HEK293 (cell line): ENCODE measurements at regions not wholly inside any gene's neighbourhood (a gene's known extent, or its start where the extent isn't known, plus 50 kb on each side); places are given as distances from the start of the nearest gene placed in this dataset.

Experiments
- CTCF ChIA-PET: fragments of 350-600 bp; formaldehyde crosslinking; extraction: SDS; loops from one replicate; lab custom pipeline; 2021; ENCODE audit warnings: antibody characterized with exemption; lab: Yijun Ruan, JAX
- POLR2A ChIA-PET: fragments of 300-600 bp; formaldehyde crosslinking; extraction: SDS; loops from one replicate; lab custom pipeline; 2020; ENCODE audit warnings: antibody characterized with exemption, inconsistent platforms; lab: Yijun Ruan, JAX
- H3K27ac ChIP-seq: fragments of 200-500 bp; sonication (Bioruptor generic); 2 replicates; pipeline ENCODE4 v1.5.1; 2014; ENCODE audit warnings: low read depth, low read length, control low read depth, inconsistent platforms; ENCODE audit errors: extremely low read depth
- H3K36me3 ChIP-seq, 2 experiments: fragments of 200-500 bp in 1 of 2; sonication (Bioruptor generic) in 1 of 2; 1 replicate in 1 of 2; 2 replicates in 1 of 2; pipeline ENCODE4 v1.5.1; 2014 to 2017; ENCODE audit warnings: inconsistent platforms in 2 of 2, low read length in 2 of 2; ENCODE audit not compliant: control insufficient read depth in 2 of 2, insufficient read depth in 1 of 2
- H3K4me1 ChIP-seq: fragments of 200-500 bp; sonication (Bioruptor generic); 2 replicates; pipeline ENCODE4 v1.5.1; 2014; ENCODE audit warnings: mild to moderate bottlenecking, low read length, inconsistent platforms; ENCODE audit not compliant: control insufficient read depth, insufficient read depth
- H3K4me3 ChIP-seq: 2 replicates; pipeline ENCODE4 v1.5.1; 2011; ENCODE audit warnings: low read depth, mild to moderate bottlenecking, control low read depth, low read length, moderate library complexity
- H3K9me3 ChIP-seq: fragments of 200-500 bp; sonication (Bioruptor generic); 2 replicates; pipeline ENCODE4 v1.5.1; 2014; ENCODE audit warnings: low read depth, low read length, inconsistent platforms; ENCODE audit not compliant: control insufficient read depth, insufficient read depth
- ELK4 ChIP-seq: IDR thresholded peaks from 2 replicates; pipeline ENCODE4 v1.6.1; 2011; ENCODE audit warnings: mild to moderate bottlenecking, low read depth, low read length, borderline replicate concordance
- MEIS1 ChIP-seq: sonication (generic); formaldehyde crosslinking; IDR thresholded peaks from 2 replicates; pipeline ENCODE4 v1.8.1; 2022; ENCODE audit warnings: missing genetic modification reagents, mild to moderate bottlenecking, borderline replicate concordance
- REST ChIP-seq: fragments of 450-650 bp; formaldehyde crosslinking; IDR thresholded peaks from 2 replicates; pipeline ENCODE4 v1.5.1; 2016; ENCODE audit warnings: missing biosample characterization, missing genetic modification characterization
- SETDB1 ChIP-seq: IDR thresholded peaks from one replicate; pipeline ENCODE4 v1.6.1; 2017; ENCODE audit warnings: mild to moderate bottlenecking, low read length, moderate library complexity, mixed read lengths; ENCODE audit not compliant: insufficient read length
- TRIM28 ChIP-seq: IDR thresholded peaks from 2 replicates; pipeline ENCODE4 v1.6.1; 2011; ENCODE audit warnings: low read length, control low read depth, borderline replicate concordance
- YY1 ChIP-seq: fragments of 450-650 bp; formaldehyde crosslinking; IDR thresholded peaks from 2 replicates; pipeline ENCODE4 v1.5.1; 2018; ENCODE audit warnings: missing biosample characterization, missing genetic modification characterization
- ZBTB26 ChIP-seq: fragments of 450-650 bp; formaldehyde crosslinking; optimal IDR thresholded peaks from 2 replicates; pipeline ENCODE3; 2016; ENCODE audit warnings: missing biosample characterization, mild to moderate bottlenecking, missing genetic modification characterization
- ZFP3 ChIP-seq: fragments of 450-650 bp; formaldehyde crosslinking; IDR thresholded peaks from 2 replicates; pipeline ENCODE4 v1.5.1; 2016; ENCODE audit warnings: low read depth, missing biosample characterization, missing genetic modification characterization
- ZNF132 ChIP-seq: fragments of 450-650 bp; formaldehyde crosslinking; IDR thresholded peaks from 2 replicates; pipeline ENCODE4 v1.5.1; 2017; ENCODE audit warnings: missing biosample characterization, missing genetic modification characterization, borderline replicate concordance
- ZNF155 ChIP-seq: fragments of 450-650 bp; formaldehyde crosslinking; IDR thresholded peaks from 2 replicates; pipeline ENCODE4 v1.5.1; 2016; ENCODE audit warnings: missing biosample characterization, missing genetic modification characterization
- ZNF184 ChIP-seq: fragments of 450-650 bp; IDR thresholded peaks from 2 replicates; pipeline ENCODE4 v1.5.1; 2018; ENCODE audit warnings: missing biosample characterization, mild to moderate bottlenecking, missing genetic modification characterization
- ZNF19 ChIP-seq: fragments of 450-650 bp; formaldehyde crosslinking; IDR thresholded peaks from 2 replicates; pipeline ENCODE4; 2016; ENCODE audit warnings: missing biosample characterization, missing genetic modification characterization, low read depth
- ZNF211 ChIP-seq: fragments of 450-650 bp; formaldehyde crosslinking; IDR thresholded peaks from 2 replicates; pipeline ENCODE4 v1.5.1; 2016; ENCODE audit warnings: low read depth, missing biosample characterization, missing genetic modification characterization
- ZNF248 ChIP-seq: fragments of 450-650 bp; formaldehyde crosslinking; IDR thresholded peaks from 2 replicates; pipeline ENCODE4 v1.5.1; 2017; ENCODE audit warnings: missing biosample characterization, missing genetic modification characterization
- ZNF26 ChIP-seq: fragments of 450-650 bp; formaldehyde crosslinking; IDR thresholded peaks from 2 replicates; pipeline ENCODE4 v1.5.1; 2016; ENCODE audit warnings: missing biosample characterization, missing genetic modification characterization
- ZNF302 ChIP-seq: fragments of 450-650 bp; formaldehyde crosslinking; IDR thresholded peaks from 2 replicates; pipeline ENCODE4 v1.5.1; 2016; ENCODE audit warnings: missing biosample characterization, missing genetic modification characterization, low read depth
- ZNF335 ChIP-seq: fragments of 450-650 bp; formaldehyde crosslinking; conservative IDR thresholded peaks from 2 replicates; pipeline ENCODE4 v1.5.1; 2016; ENCODE audit warnings: missing biosample characterization, missing genetic modification characterization
- ZNF48 ChIP-seq: fragments of 450-650 bp; formaldehyde crosslinking; IDR thresholded peaks from 2 replicates; pipeline ENCODE4 v1.5.1; 2016; ENCODE audit warnings: missing biosample characterization, missing genetic modification characterization
- ZNF501 ChIP-seq: fragments of 450-650 bp; formaldehyde crosslinking; IDR thresholded peaks from 2 replicates; pipeline ENCODE4 v1.5.1; 2016; ENCODE audit warnings: missing biosample characterization, missing genetic modification characterization
- ZNF544 ChIP-seq: fragments of 450-650 bp; formaldehyde crosslinking; IDR thresholded peaks from 2 replicates; pipeline ENCODE4 v1.5.0; 2017; ENCODE audit warnings: missing biosample characterization, missing genetic modification characterization
- ZNF585B ChIP-seq: fragments of 450-650 bp; formaldehyde crosslinking; IDR thresholded peaks from 2 replicates; pipeline ENCODE4 v1.5.1; 2016; ENCODE audit warnings: missing biosample characterization, missing genetic modification characterization
- ZNF596 ChIP-seq: fragments of 450-650 bp; IDR thresholded peaks from 2 replicates; pipeline ENCODE4 v1.5.0; 2018; ENCODE audit warnings: missing biosample characterization, mild to moderate bottlenecking, missing genetic modification characterization, moderate library complexity
- ZNF626 ChIP-seq: fragments of 450-650 bp; sonication (Bioruptor Pico); formaldehyde crosslinking; IDR thresholded peaks from 2 replicates; pipeline ENCODE4 v1.5.1; 2018; ENCODE audit warnings: missing biosample characterization, missing genetic modification characterization, inconsistent platforms
- ZNF791 ChIP-seq: fragments of 450-650 bp; formaldehyde crosslinking; IDR thresholded peaks from 2 replicates; pipeline ENCODE4 v1.5.1; 2016; ENCODE audit warnings: missing biosample characterization, missing genetic modification characterization

GRCh38 chr3:118196183-118196582 lies 838.5 kb downstream of the IGSF11 start:
- Histone ChIP-seq H3K4me3 (no peak overlapping the region), H3K9me3 (no peaks in the 10 kb centered on the region), H3K4me1 (no peaks in the 10 kb centered on the region), H3K36me3 (no peaks in the 10 kb centered on the region), H3K27ac (no peak overlapping the region)
- ChIA-PET POLR2A (no interaction called here), CTCF (no interaction called here)
- TF ChIP-seq ZNF26, result no peak
- no peak for TF ChIP-seq ZNF585B (tag by site-specific recombination)
- TF ChIP-seq ZNF544 (tag by site-specific recombination), result no peak
- no peak for TF ChIP-seq ELK4
- no peak for TF ChIP-seq YY1
- no peak for TF ChIP-seq ZNF48
- TF ChIP-seq ZNF211 (tag by site-specific recombination), result no peak
- TF ChIP-seq ZFP3 (tag by site-specific recombination), result no peak
- no peak for TF ChIP-seq ZNF132 (tag by site-specific recombination)
- TF ChIP-seq TRIM28, result peak; percentile 72
- TF ChIP-seq ZNF302 (tag by site-specific recombination), result no peak
- no peak for TF ChIP-seq ZNF184 (tag by site-specific recombination)
- TF ChIP-seq ZNF596 (tag by site-specific recombination), result no peak
- no peak for TF ChIP-seq ZNF335
- no peak for TF ChIP-seq ZBTB26
- peak; percentile 92 for TF ChIP-seq ZNF791 (tag by site-specific recombination)
- no peak for TF ChIP-seq ZNF19 (tag by site-specific recombination)
- TF ChIP-seq ZNF248 (tag by site-specific recombination), result no peak
- TF ChIP-seq REST (tag by site-specific recombination), result no peak
- TF ChIP-seq ZNF626 (tag by site-specific recombination), result no peak
- no peak for TF ChIP-seq ZNF155 (tag by site-specific recombination)
- peak; percentile 95 for TF ChIP-seq SETDB1
- TF ChIP-seq MEIS1 (CRISPR knock-in tag), result no peak
- TF ChIP-seq ZNF501 (tag by site-specific recombination), result no peak
